Testis (tissue), 2 donors: ENCODE measurements at regions not wholly inside any gene's neighbourhood (a gene's known extent, or its start where the extent isn't known, plus 50 kb on each side); places are given as distances from the start of the nearest gene placed in this dataset.

Experiments used
- POLR2A ChIP-seq: fragments of 450-650 bp; IDR thresholded peaks from one replicate; pipeline ENCODE4 v1.6.1; 2017; ENCODE audit warnings: antibody characterized with exemption, mild to moderate bottlenecking, moderate library complexity
- TF ChIP-seq, protein P1 (sequence below), 3 experiments: fragments of 450-650 bp in 2 of 3; fragments of 200-600 bp in 1 of 3; sonication (generic) in 1 of 3; IDR thresholded peaks; one replicate each; pipeline ENCODE4 v1.5.1; 2016 to 2019; ENCODE audit warnings: antibody characterized with exemption in 3 of 3, mild to moderate bottlenecking in 2 of 3, moderate library complexity in 1 of 3

DNA sequence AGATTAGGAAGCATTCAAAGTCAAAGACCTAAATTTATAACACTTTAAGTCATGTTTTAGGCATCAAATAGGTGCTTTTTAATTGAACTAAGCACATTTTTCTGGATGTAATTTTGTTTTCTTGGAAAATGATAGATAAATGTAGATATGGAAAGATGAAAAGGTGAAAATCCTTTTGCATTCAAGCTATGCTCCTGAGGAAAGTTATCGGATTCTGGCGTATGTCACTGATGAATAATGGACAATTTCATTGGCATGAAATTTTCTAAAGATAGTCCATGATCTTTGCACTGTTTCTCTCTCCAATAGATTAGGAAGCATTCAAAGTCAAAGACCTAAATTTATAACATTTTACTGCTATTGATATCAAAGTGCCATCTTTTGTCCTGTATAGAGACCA, 444.2 kb upstream of the PABPC4L start:
- no peak for TF ChIP-seq POLR2A
- TF ChIP-seq, protein P1, sequence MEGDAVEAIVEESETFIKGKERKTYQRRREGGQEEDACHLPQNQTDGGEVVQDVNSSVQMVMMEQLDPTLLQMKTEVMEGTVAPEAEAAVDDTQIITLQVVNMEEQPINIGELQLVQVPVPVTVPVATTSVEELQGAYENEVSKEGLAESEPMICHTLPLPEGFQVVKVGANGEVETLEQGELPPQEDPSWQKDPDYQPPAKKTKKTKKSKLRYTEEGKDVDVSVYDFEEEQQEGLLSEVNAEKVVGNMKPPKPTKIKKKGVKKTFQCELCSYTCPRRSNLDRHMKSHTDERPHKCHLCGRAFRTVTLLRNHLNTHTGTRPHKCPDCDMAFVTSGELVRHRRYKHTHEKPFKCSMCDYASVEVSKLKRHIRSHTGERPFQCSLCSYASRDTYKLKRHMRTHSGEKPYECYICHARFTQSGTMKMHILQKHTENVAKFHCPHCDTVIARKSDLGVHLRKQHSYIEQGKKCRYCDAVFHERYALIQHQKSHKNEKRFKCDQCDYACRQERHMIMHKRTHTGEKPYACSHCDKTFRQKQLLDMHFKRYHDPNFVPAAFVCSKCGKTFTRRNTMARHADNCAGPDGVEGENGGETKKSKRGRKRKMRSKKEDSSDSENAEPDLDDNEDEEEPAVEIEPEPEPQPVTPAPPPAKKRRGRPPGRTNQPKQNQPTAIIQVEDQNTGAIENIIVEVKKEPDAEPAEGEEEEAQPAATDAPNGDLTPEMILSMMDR (IDR thresholded peaks at IDR 0.05), result no peak
